GM12878 (cell line): ENCODE measurements at regions not wholly inside any gene's neighbourhood (a gene's known extent, or its start where the extent isn't known, plus 50 kb on each side); places are given as distances from the start of the nearest gene placed in this dataset.

Source experiments
- ATAC-seq: fragments of 200-7000 bp; cut with Tn5 transposase; 3 replicates; pipeline ENCODE4 v1.9.1; 2020; ENCODE audit warnings: mild to moderate bottlenecking, moderate library complexity
- BruUV-seq: library from RNA; stranded (reverse); fragments of 400-500 nt; replicated peaks from 2 replicates; lab custom pipeline; 2021; lab: Mats Ljungman, UMichigan
- CTCF ChIA-PET: fragments of 300-600 bp; sonication (Branson Sonifier 250); formaldehyde crosslinking; extraction: SDS; loops from one replicate; lab custom pipeline; 2021; ENCODE audit warnings: inconsistent platforms; lab: Yijun Ruan, JAX
- POLR2A ChIA-PET: fragments of 350-600 bp; formaldehyde crosslinking; extraction: SDS; loops from one replicate; lab custom pipeline; 2021; ENCODE audit warnings: inconsistent platforms; lab: Charles Lee
- RAD21 ChIA-PET: fragments of 300-600 bp; sonication (Branson Sonifier 250); formaldehyde crosslinking; loops from one replicate; lab custom pipeline; 2023; ENCODE audit warnings: antibody characterized with exemption; ENCODE audit not compliant: unreplicated experiment; lab: Charles Lee
- SMC1A ChIA-PET: fragments of 300-600 bp; sonication (Branson Sonifier 250); formaldehyde crosslinking; loops from one replicate; lab custom pipeline; 2023; ENCODE audit not compliant: unreplicated experiment, uncharacterized antibody; lab: Charles Lee
- DNase-seq: peaks from one replicate; pipeline ENCODE4 v3.0.0-alpha.2; 2011; ENCODE audit warnings: low read depth, low spot score
- FAIRE-seq: peaks from 3 replicates; lab custom pipeline; 2011; peaks lifted over from hg19 to GRCh38; lab: Jason Lieb, UNC
- H2AFZ ChIP-seq: 2 replicates; pipeline ENCODE4 v1.6.0; 2011; ENCODE audit warnings: low read depth, low read length, control low read depth; ENCODE audit not compliant: control insufficient read depth
- H3K27ac ChIP-seq: 2 replicates; pipeline ENCODE4 v1.5.1; 2011; ENCODE audit warnings: control low read depth; ENCODE audit not compliant: control insufficient read depth, insufficient read depth
- H3K27me3 ChIP-seq, 2 experiments: replicated peaks in 1 of 2; 2 replicates each; pipeline versions ENCODE4 v1.6.0 to v1.6.1; 2011; ENCODE audit warnings: low read length in 1 of 2; ENCODE audit not compliant: control insufficient read depth in 2 of 2, insufficient read depth in 2 of 2
- H3K36me3 ChIP-seq, 2 experiments: 2 replicates each; pipeline ENCODE4 v1.5.1; 2011; ENCODE audit warnings: low read length in 1 of 2; ENCODE audit not compliant: control insufficient read depth in 2 of 2, insufficient read depth in 2 of 2
- H3K4me1 ChIP-seq: 2 replicates; pipeline ENCODE4 v1.6.1; 2011; ENCODE audit warnings: mild to moderate bottlenecking, low read length, moderate library complexity, mixed read lengths; ENCODE audit not compliant: control insufficient read depth, insufficient read depth
- H3K4me2 ChIP-seq: 2 replicates; pipeline ENCODE4 v1.6.0; 2011; ENCODE audit warnings: control low read depth; ENCODE audit not compliant: control insufficient read depth, insufficient read depth
- H3K4me3 ChIP-seq: fragments of 200-600 bp; sonication (generic); 2 replicates; pipeline ENCODE4 v1.5.1; 2016
- H3K79me2 ChIP-seq: 2 replicates; pipeline ENCODE4 v1.6.0; 2011; ENCODE audit warnings: low read length; ENCODE audit not compliant: control insufficient read depth, insufficient read depth
- H3K9ac ChIP-seq: 2 replicates; pipeline ENCODE4 v1.8.0; 2011; ENCODE audit warnings: low read length, control low read depth, mixed read lengths; ENCODE audit not compliant: control insufficient read depth, insufficient read depth
- H3K9me3 ChIP-seq: replicated peaks from 3 replicates; pipeline ENCODE4 v1.5.1; 2011; ENCODE audit warnings: mild to moderate bottlenecking, low read length; ENCODE audit not compliant: control insufficient read depth, insufficient read depth
- H4K20me1 ChIP-seq: 2 replicates; pipeline ENCODE4 v1.6.0; 2011; ENCODE audit not compliant: control insufficient read depth, insufficient read depth
- CTCF ChIP-seq, 3 experiments: IDR thresholded peaks in 2 of 3; conservative IDR thresholded peaks in 1 of 3; 2 replicates each; pipeline ENCODE4 v1.5.1; 2011; ENCODE audit warnings: low read depth in 3 of 3, low read length in 3 of 3, mild to moderate bottlenecking in 3 of 3, control low read depth in 2 of 3, moderate library complexity in 2 of 3, inconsistent platforms in 1 of 3, mixed read lengths in 1 of 3; ENCODE audit not compliant: control insufficient read depth in 2 of 3, insufficient read depth in 1 of 3; ENCODE audit errors: extremely low read depth in 1 of 3
- PAX8 ChIP-seq: fragments of 450-650 bp; IDR thresholded peaks from 2 replicates; pipeline ENCODE4 v1.6.1; 2017; ENCODE audit warnings: mild to moderate bottlenecking, moderate library complexity
- ZNF24 ChIP-seq: fragments of 450-650 bp; IDR thresholded peaks from 2 replicates; pipeline ENCODE4 v1.6.1; 2017; ENCODE audit warnings: antibody characterized with exemption, mild to moderate bottlenecking
- WGBS: methylation state at CpG from one replicate; pipeline ENCODE4 v1.1.6; 2016; ENCODE audit warnings: low lambda C conversion rate; ENCODE audit not compliant: insufficient replicate concordance, insufficient coverage; ENCODE audit errors: missing lambda C conversion rate; 5-methylcytosine and 5-hydroxymethylcytosine counted together
- in situ Hi-C: fragments of 300-500 bp; cut with MboI; formaldehyde crosslinking; loops from 9 replicates; pipeline ENCODE4 v1.14.3; 2018; ENCODE audit warnings: mixed read lengths
- intact Hi-C: fragments of 100-400 bp; cut with micrococcal nuclease; formaldehyde crosslinking; loops from one replicate; pipeline ENCODE4 v1.14.2; 2022; ENCODE audit not compliant: unreplicated experiment

GRCh38 chr14:106841701-106842100, 1315.3 kb downstream of the TMEM121 start:
- Histone ChIP-seq H3K79me2 (peaks cover 3% of the 10 kb centered on the region; the same call in 1 of the 2 replicates), H3K4me1 (peaks cover 8% of the 10 kb centered on the region), H3K4me2 (no peak overlapping the region), H3K4me3 (no peak overlapping the region), H3K36me3 (no peaks in the 10 kb centered on the region), H3K27me3 (no peaks in the 10 kb centered on the region), H4K20me1 (no peaks in the 10 kb centered on the region), H2AFZ (no peak overlapping the region), H3K9ac (no peak overlapping the region), H3K9me3 (no peaks in the 10 kb centered on the region), H3K27ac (no peak overlapping the region)
- WGBS = 79% methylated on average over 3 of the region's 3 CpGs
- ATAC-seq (no peak), DNase-seq (no peak), FAIRE-seq (no peak)
- TF ChIP-seq PAX8 = no peak
- POLR2A ChIA-PET = interaction anchor here (1.1 kb wide), 1 partner anchor 19 kb away, joined by 3 read pairs; no protein-coding TSS in a partner anchor
- in situ Hi-C loops (no loop called here), intact Hi-C loops (no loop called here)
- SMC1A ChIA-PET = interaction anchor here (1.1 to 16.0 kb wide), 3 partner anchors 10 to 34 kb away, joined by 4 to 244 read pairs (median 21); no protein-coding TSS in a partner anchor
- no TSS peak for BruUV-seq
- RAD21 ChIA-PET = interaction anchor here (1.2 to 2.6 kb wide), 4 partner anchors 11 to 31 kb away, joined by 3 to 17 read pairs (median 9); no protein-coding TSS in a partner anchor
- CTCF ChIA-PET = interaction anchor here (1.0 to 17.9 kb wide), 6 partner anchors 10 to 52 kb away, joined by 3 to 605 read pairs (median 7); no protein-coding TSS in a partner anchor

- H3K36me3 ChIP-seq = no peaks in the 10 kb centered on the region
- H3K4me2 ChIP-seq = no peak overlapping the region
- ChIA-PET POLR2A (interaction anchor here (1.6 kb wide), 1 partner anchor 12 kb away, joined by 9 read pairs; no protein-coding TSS in a partner anchor), SMC1A (interaction anchor here (1.1 to 16.0 kb wide), 3 partner anchors 15 to 33 kb away, joined by 3 to 244 read pairs (median 4); no protein-coding TSS in a partner anchor), CTCF (interaction anchor here (0.5 to 17.9 kb wide), 6 partner anchors 9 to 216 kb away, joined by 3 to 605 read pairs (median 4); no protein-coding TSS in a partner anchor), RAD21 (interaction anchor here (1.6 to 9.3 kb wide), 2 partner anchors 12 to 30 kb away, joined by 5 to 119 read pairs; no protein-coding TSS in a partner anchor)
- DNase-seq (no peak), FAIRE-seq (no peak), ATAC-seq (no peak)
- no peak overlapping the region for H2AFZ ChIP-seq
- no peak overlapping the region for H3K27ac ChIP-seq
- no peaks in the 10 kb centered on the region for H3K9me3 ChIP-seq
- peaks cover 15% of the 10 kb centered on the region for H3K4me1 ChIP-seq
- in situ Hi-C loops = no loop called here
- no peaks in the 10 kb centered on the region for H3K27me3 ChIP-seq
- intact Hi-C loops = no loop called here
- TF ChIP-seq ZNF24 = no peak
- peak; percentile 25 to 58 (median 43); a peak in 5 of 6 replicates for TF ChIP-seq CTCF (IDR thresholded peaks at IDR 0.05 in 2 of 3, conservative IDR thresholded peaks at IDR 0.05 in 1 of 3; ENCODE audit: control insufficient read depth in 2 of 3, extremely low read depth in 1 of 3, insufficient read depth in 1 of 3, low read depth in 3 of 3, low read length in 3 of 3)
- H3K9ac ChIP-seq = no peak overlapping the region
- BruUV-seq = no TSS peak
- no peaks in the 10 kb centered on the region for H4K20me1 ChIP-seq
- peaks cover 3% of the 10 kb centered on the region; the same call in 1 of the 2 replicates for H3K79me2 ChIP-seq
- H3K4me3 ChIP-seq = no peak overlapping the region
- WGBS = 95% methylated on average over 6 of the region's 6 CpGs
These were observed 1316.3 kb downstream of the TMEM121 start for GRCh38 chr14:106842687-106843086.
